CD8-positive, alpha-beta memory T cell (primary cell): ENCODE measurements at regions not wholly inside any gene's neighbourhood (a gene's known extent, or its start where the extent isn't known, plus 50 kb on each side); places are given as distances from the start of the nearest gene placed in this dataset.

Experiments used
- CTCF ChIA-PET: fragments of 350-600 bp; sonication (Branson Sonifier 250); formaldehyde crosslinking; loops from one replicate; lab custom pipeline; 2021; ENCODE audit warnings: antibody characterized with exemption; lab: Charles Lee
- POLR2A ChIA-PET: fragments of 350-600 bp; sonication (Branson Sonifier 250); formaldehyde crosslinking; loops from one replicate; lab custom pipeline; 2021; ENCODE audit warnings: antibody characterized with exemption; lab: Charles Lee
- DNase-seq, 5 donors: peaks; one replicate each; pipeline versions ENCODE4 v3.0.0 to v3.0.0-alpha.2; 2020 to 2022; ENCODE audit warnings: mixed read lengths in 1 of 5
- H3K27ac ChIP-seq: one replicate; pipeline ENCODE4 v1.7.0; 2013; ENCODE audit warnings: low read depth, mild to moderate bottlenecking, low read length, moderate library complexity
- H3K27me3 ChIP-seq: 2 replicates; pipeline ENCODE4 v1.7.0; 2013; ENCODE audit warnings: low read length, mild to moderate bottlenecking; ENCODE audit not compliant: insufficient read depth, poor library complexity, severe bottlenecking
- H3K36me3 ChIP-seq: 2 replicates; pipeline ENCODE4 v1.7.0; 2013; ENCODE audit warnings: mild to moderate bottlenecking, low read length, moderate library complexity; ENCODE audit not compliant: insufficient read depth
- H3K4me1 ChIP-seq: 2 replicates; pipeline ENCODE4 v1.7.0; 2013; ENCODE audit warnings: mild to moderate bottlenecking, low read length, moderate library complexity; ENCODE audit not compliant: insufficient read depth
- H3K4me3 ChIP-seq: 2 replicates; pipeline ENCODE4 v1.7.0; 2013; ENCODE audit warnings: mild to moderate bottlenecking, low read length
- H3K9me3 ChIP-seq: 2 replicates; pipeline ENCODE4 v1.7.0; 2013; ENCODE audit warnings: mild to moderate bottlenecking, low read length
- H3K27ac Mint-ChIP-seq, 8 donors: one replicate each; pipeline ENCODE4 v1.8.0; 2020 to 2021; ENCODE audit warnings: mixed read lengths in 8 of 8, mild to moderate bottlenecking in 6 of 8, inconsistent platforms in 3 of 8, moderate library complexity in 3 of 8
- H3K27me3 Mint-ChIP-seq, 2 donors: one replicate each; pipeline ENCODE4 v1.8.0; 2020 to 2021; ENCODE audit warnings: mixed read lengths in 2 of 2, mild to moderate bottlenecking in 1 of 2, moderate library complexity in 1 of 2
- H3K36me3 Mint-ChIP-seq, 3 donors: one replicate each; pipeline ENCODE4 v1.8.0; 2020 to 2021; ENCODE audit warnings: mixed read lengths in 3 of 3, inconsistent platforms in 1 of 3, mild to moderate bottlenecking in 1 of 3
- H3K4me1 Mint-ChIP-seq, 3 donors: one replicate each; pipeline ENCODE4 v1.8.0; 2020 to 2021; ENCODE audit warnings: mixed read lengths in 3 of 3, inconsistent platforms in 1 of 3, mild to moderate bottlenecking in 1 of 3
- H3K4me3 Mint-ChIP-seq, 7 donors: one replicate each; pipeline ENCODE4 v1.8.0; 2020 to 2021; ENCODE audit warnings: mixed read lengths in 7 of 7, mild to moderate bottlenecking in 6 of 7, moderate library complexity in 4 of 7, inconsistent platforms in 2 of 7
- H3K9me3 Mint-ChIP-seq, 5 donors: one replicate each; pipeline ENCODE4 v1.8.0; 2020 to 2022; ENCODE audit warnings: mixed read lengths in 5 of 5, mild to moderate bottlenecking in 3 of 5, moderate library complexity in 2 of 5, inconsistent platforms in 1 of 5

DNA sequence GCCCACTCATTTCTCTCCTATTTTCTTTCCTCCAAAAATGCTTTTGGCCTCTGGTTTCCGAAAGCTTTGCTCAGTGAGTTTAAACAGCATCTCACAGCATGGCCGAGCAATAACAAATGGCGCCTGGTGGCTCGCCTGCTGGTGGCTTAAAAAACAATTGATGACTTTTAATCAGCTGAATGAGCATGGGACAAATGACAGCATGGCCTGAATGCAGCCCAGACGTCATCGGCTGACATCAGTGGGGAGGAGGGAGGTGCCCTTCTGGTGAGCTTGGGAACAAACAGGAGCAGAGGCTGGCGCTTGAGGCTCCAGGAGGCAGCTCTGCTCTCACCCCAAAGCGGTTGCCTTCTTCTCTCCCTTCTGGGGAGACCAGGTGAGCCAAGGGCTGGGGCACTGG, 286.4 kb downstream of the BCOR start:
- no peaks in the 10 kb centered on the region for H3K9me3 Mint-ChIP-seq
- no peaks in the 10 kb centered on the region for H3K36me3 Mint-ChIP-seq
- Histone ChIP-seq H3K9me3 (no peaks in the 10 kb centered on the region), H3K4me3 (no peak overlapping the region), H3K27ac (no peak overlapping the region), H3K36me3 (no peaks in the 10 kb centered on the region), H3K27me3 (no peaks in the 10 kb centered on the region), H3K4me1 (no peaks in the 10 kb centered on the region)
- ChIA-PET CTCF (no interaction called here), POLR2A (interaction anchor here (0.6 kb wide), 1 partner anchor 55 kb away, joined by 3 read pairs; no protein-coding TSS in a partner anchor)
- H3K4me1 Mint-ChIP-seq, result peaks cover 3 to 10% (median 4%) of the 10 kb centered on the region in 3 donors
- DNase-seq, result no peak
- no peak overlapping the region for H3K4me3 Mint-ChIP-seq
- peaks cover 0 to 23% of the 10 kb centered on the region in 2 donors for H3K27me3 Mint-ChIP-seq
- H3K27ac Mint-ChIP-seq, result no peak overlapping the region

DNA sequence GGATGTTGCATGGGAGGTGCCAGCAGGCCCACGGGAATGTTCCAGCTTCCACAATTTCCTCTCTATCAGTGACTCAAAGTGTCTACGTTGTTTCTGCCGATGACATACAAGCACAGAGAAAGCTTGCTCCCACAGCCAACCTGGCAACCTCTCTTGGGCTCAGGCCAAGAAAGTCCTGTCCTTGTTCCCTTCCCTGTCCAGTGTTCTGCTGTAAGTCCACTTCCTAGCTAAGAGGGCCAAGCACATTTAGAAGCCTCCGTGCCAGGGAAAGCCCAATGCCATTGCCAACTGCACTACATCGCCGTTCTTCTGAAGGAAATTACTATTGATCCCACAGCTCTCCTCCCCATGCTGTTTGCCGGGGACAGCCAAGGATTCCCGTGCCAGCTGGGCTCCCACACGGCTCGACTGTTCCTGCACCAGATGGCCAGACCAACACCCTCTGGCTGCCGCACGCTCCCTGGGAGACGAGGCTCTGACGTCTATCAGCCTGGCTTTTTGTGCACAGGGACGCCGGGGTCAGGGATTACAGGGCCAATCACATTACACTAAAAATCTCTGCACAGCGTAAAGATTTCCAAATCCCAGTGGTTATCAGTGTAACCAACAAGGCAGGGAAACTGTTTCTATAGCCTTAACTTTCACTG, 284.0 kb downstream of the BCOR start:
- Mint-ChIP-seq H3K27ac (no peak overlapping the region), H3K4me1 (peaks cover 6 to 18% (median 8%) of the 10 kb centered on the region in 3 donors), H3K27me3 (peaks cover 0 to 21% of the 10 kb centered on the region in 2 donors), H3K36me3 (no peaks in the 10 kb centered on the region), H3K4me3 (no peak overlapping the region), H3K9me3 (no peaks in the 10 kb centered on the region)
- POLR2A ChIA-PET, result no interaction called here
- DNase-seq, result no peak
- Histone ChIP-seq H3K4me3 (no peak overlapping the region), H3K36me3 (no peaks in the 10 kb centered on the region), H3K27ac (no peak overlapping the region), H3K9me3 (no peaks in the 10 kb centered on the region), H3K4me1 (no peaks in the 10 kb centered on the region), H3K27me3 (no peaks in the 10 kb centered on the region)
- CTCF ChIA-PET, result interaction anchor here (1.0 to 1.5 kb wide), 8 partner anchors 41 to 455 kb away, joined by 3 to 4 read pairs (median 3); no protein-coding TSS in a partner anchor

GRCh38 chrX:39814391-39814790, 283.4 kb downstream of the BCOR start:
- ChIA-PET POLR2A (interaction anchor here (0.5 kb wide), 1 partner anchor 56 kb away, joined by 3 read pairs; no protein-coding TSS in a partner anchor), CTCF (interaction anchor here (1.0 to 1.4 kb wide), 6 partner anchors 40 to 454 kb away, joined by 3 to 4 read pairs (median 3); no protein-coding TSS in a partner anchor)
- peak; percentile 9 to 62 (median 22) for DNase-seq
- Mint-ChIP-seq H3K36me3 (no peaks in the 10 kb centered on the region), H3K27ac (no peak overlapping the region), H3K27me3 (peaks cover 0 to 27% of the 10 kb centered on the region in 2 donors), H3K9me3 (no peaks in the 10 kb centered on the region), H3K4me3 (no peak overlapping the region), H3K4me1 (peaks cover 6 to 18% (median 8%) of the 10 kb centered on the region in 3 donors)
- Histone ChIP-seq H3K4me3 (no peak overlapping the region), H3K27me3 (no peaks in the 10 kb centered on the region), H3K36me3 (no peaks in the 10 kb centered on the region), H3K9me3 (no peaks in the 10 kb centered on the region), H3K27ac (no peak overlapping the region), H3K4me1 (no peaks in the 10 kb centered on the region)

GRCh38 chrX:39815631-39816030, 282.1 kb downstream of the BCOR start:
- H3K27me3 Mint-ChIP-seq, result peaks cover 0 to 33% of the 10 kb centered on the region in 2 donors
- H3K36me3 Mint-ChIP-seq, result no peaks in the 10 kb centered on the region
- no peak overlapping the region for H3K4me3 Mint-ChIP-seq
- H3K27ac Mint-ChIP-seq, result no peak overlapping the region
- H3K9me3 Mint-ChIP-seq, result no peaks in the 10 kb centered on the region
- DNase-seq, result no peak
- Histone ChIP-seq H3K36me3 (no peaks in the 10 kb centered on the region), H3K4me1 (no peaks in the 10 kb centered on the region), H3K27ac (no peak overlapping the region), H3K4me3 (no peak overlapping the region), H3K27me3 (no peaks in the 10 kb centered on the region), H3K9me3 (no peaks in the 10 kb centered on the region)
- ChIA-PET CTCF (interaction anchor here (1.3 kb wide), 1 partner anchor 245 kb away, joined by 3 read pairs; no protein-coding TSS in a partner anchor), POLR2A (no interaction called here)
- H3K4me1 Mint-ChIP-seq, result peaks cover 6 to 18% (median 8%) of the 10 kb centered on the region in 3 donors

DNA sequence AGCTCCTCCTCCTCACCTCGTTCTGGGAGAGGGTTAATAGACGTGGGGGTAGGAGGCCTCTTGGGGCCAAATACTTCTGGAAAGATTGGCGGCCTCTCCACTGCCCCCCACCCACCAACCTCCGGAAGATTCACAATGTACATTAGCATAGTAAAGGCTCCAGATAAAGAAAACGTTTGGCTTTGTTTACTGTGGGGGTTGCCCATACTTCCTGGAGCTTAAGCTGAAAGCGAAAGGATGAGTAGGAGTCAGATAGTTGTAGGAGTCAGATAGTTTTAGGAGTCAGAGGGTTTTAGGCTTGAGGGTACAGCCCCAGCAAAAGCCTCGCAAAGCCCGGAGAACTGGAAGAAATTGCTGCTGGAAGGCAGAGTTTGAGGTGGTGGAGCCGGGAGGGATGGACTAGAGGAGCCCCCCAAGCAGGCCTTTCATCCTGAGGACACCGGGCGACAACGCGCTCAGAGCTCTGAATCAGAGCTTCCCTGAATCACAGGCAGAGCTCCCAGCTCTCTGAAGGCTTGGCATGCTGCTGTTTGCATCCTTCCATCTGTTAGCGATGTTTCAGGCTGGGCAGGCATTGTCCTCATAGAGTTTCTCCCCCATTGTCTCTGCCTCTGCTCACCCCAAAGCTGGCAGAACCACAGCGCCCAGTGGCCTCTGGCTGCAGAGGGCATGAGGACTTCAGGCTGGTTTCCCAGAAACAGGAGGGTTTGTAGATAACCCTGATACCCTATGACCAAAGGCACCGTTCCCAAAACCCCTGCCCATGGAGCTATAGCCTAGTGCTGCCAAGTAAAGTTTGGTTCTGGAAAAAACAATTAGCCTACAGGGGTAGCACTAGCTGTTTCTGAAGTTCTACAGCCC, 280.7 kb downstream of the BCOR start:
- no peak for DNase-seq
- no peaks in the 10 kb centered on the region for H3K36me3 ChIP-seq
- Mint-ChIP-seq H3K9me3 (no peaks in the 10 kb centered on the region), H3K4me1 (peaks cover 6 to 18% (median 8%) of the 10 kb centered on the region in 3 donors), H3K27ac (no peak overlapping the region), H3K4me3 (peak overlapping the region in 2 of 7 donors; percentile 24 to 62), H3K27me3 (peaks cover 0 to 31% of the 10 kb centered on the region in 2 donors), H3K36me3 (no peaks in the 10 kb centered on the region)
- no peak overlapping the region for H3K4me3 ChIP-seq
- no peaks in the 10 kb centered on the region for H3K27me3 ChIP-seq
- ChIA-PET POLR2A (no interaction called here), CTCF (interaction anchor here (0.8 to 1.1 kb wide), 2 partner anchors 15 to 86 kb away, joined by 3 to 5 read pairs; no protein-coding TSS in a partner anchor)
- H3K9me3 ChIP-seq, result no peaks in the 10 kb centered on the region
- H3K4me1 ChIP-seq, result no peaks in the 10 kb centered on the region
- H3K27ac ChIP-seq, result no peak overlapping the region

GRCh38 chrX:39817754-39818470, 279.8 kb downstream of the BCOR start:
- Mint-ChIP-seq H3K4me3 (no peak overlapping the region), H3K4me1 (peaks cover 6 to 18% (median 8%) of the 10 kb centered on the region in 3 donors), H3K27ac (peak overlapping the region in 1 of 8 donors; percentile 27), H3K9me3 (peaks cover 0 to 2% (median 0%) of the 10 kb centered on the region in 5 donors), H3K27me3 (peaks cover 0 to 32% of the 10 kb centered on the region in 2 donors), H3K36me3 (no peaks in the 10 kb centered on the region)
- no peaks in the 10 kb centered on the region for H3K9me3 ChIP-seq
- H3K27me3 ChIP-seq, result no peaks in the 10 kb centered on the region
- CTCF ChIA-PET, result no interaction called here
- POLR2A ChIA-PET, result interaction anchor here (1.2 kb wide), 1 partner anchor 11 kb away, joined by 5 read pairs; no protein-coding TSS in a partner anchor
- H3K36me3 ChIP-seq, result no peaks in the 10 kb centered on the region
- H3K4me3 ChIP-seq, result no peak overlapping the region
- no peaks in the 10 kb centered on the region for H3K4me1 ChIP-seq
- H3K27ac ChIP-seq, result no peak overlapping the region
- DNase-seq, result no peak

DNA sequence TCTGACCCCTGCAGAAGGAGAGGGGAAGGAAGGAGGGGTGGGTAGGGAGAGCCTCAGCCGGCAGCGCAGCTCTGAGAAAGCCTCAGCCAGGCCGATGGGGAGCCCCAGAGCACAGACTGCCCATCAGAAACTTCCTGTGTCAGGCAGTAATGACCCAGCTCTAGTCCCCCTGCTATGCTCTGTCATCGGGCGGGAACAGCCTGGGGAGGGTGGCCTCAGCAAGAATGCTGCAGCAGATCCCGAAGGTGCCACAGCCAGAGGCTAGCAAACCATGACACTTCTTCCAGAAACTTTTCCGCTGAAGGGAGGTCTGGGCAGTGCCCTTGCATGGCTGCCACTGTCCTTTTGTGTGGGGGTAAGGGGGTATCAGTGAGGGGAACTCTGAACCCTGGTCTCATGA, 279.0 kb downstream of the BCOR start:
- H3K36me3 ChIP-seq, result no peaks in the 10 kb centered on the region
- no peaks in the 10 kb centered on the region for H3K27me3 ChIP-seq
- H3K4me3 ChIP-seq, result no peak overlapping the region
- Mint-ChIP-seq H3K9me3 (peaks cover 0 to 4% (median 0%) of the 10 kb centered on the region in 5 donors), H3K27me3 (peaks cover 0 to 35% of the 10 kb centered on the region in 2 donors), H3K36me3 (peaks cover 0 to 3% (median 0%) of the 10 kb centered on the region in 3 donors), H3K27ac (no peak overlapping the region), H3K4me3 (peak overlapping the region in 1 of 7 donors; percentile 54), H3K4me1 (peaks cover 6 to 22% (median 10%) of the 10 kb centered on the region in 3 donors)
- no peak overlapping the region for H3K27ac ChIP-seq
- CTCF ChIA-PET, result no interaction called here
- H3K4me1 ChIP-seq, result no peaks in the 10 kb centered on the region
- no peaks in the 10 kb centered on the region for H3K9me3 ChIP-seq
- DNase-seq, result no peak
- POLR2A ChIA-PET, result interaction anchor here (1.2 kb wide), 1 partner anchor 11 kb away, joined by 5 read pairs; no protein-coding TSS in a partner anchor
